Neural cell (in vitro differentiated cells): ENCODE measurements at regions not wholly inside any gene's neighbourhood (a gene's known extent, or its start where the extent isn't known, plus 50 kb on each side); places are given as distances from the start of the nearest gene placed in this dataset.

Experiments
- CTCF ChIP-seq: fragments of 450-650 bp; IDR thresholded peaks from 2 replicates; pipeline ENCODE4 v1.5.1; 2014; ENCODE audit warnings: antibody characterized with exemption, mild to moderate bottlenecking, moderate library complexity; ENCODE audit not compliant: poor library complexity, severe bottlenecking
- EP300 ChIP-seq: fragments of 450-650 bp; conservative IDR thresholded peaks from 2 replicates; pipeline ENCODE4 v1.6.1; 2014; ENCODE audit warnings: antibody characterized with exemption, mild to moderate bottlenecking, moderate library complexity; ENCODE audit not compliant: poor library complexity, severe bottlenecking
- EZH2 ChIP-seq: fragments of 200-600, 300-800 bp; shearing (Covaris generic), sonication (generic); IDR thresholded peaks from 2 replicates; pipeline ENCODE4 v1.6.1; 2014; ENCODE audit warnings: antibody characterized with exemption, low read length, borderline replicate concordance, mild to moderate bottlenecking; ENCODE audit not compliant: insufficient read depth, poor library complexity, severe bottlenecking
- MXI1 ChIP-seq: fragments of 450-650 bp; conservative IDR thresholded peaks from 2 replicates; pipeline ENCODE4 v1.6.1; 2014; ENCODE audit warnings: antibody characterized with exemption, mild to moderate bottlenecking; ENCODE audit not compliant: poor library complexity, severe bottlenecking
- POLR2AphosphoS5 ChIP-seq: IDR thresholded peaks from 2 replicates; pipeline ENCODE4 v1.6.1; 2012
- RAD21 ChIP-seq: fragments of 450-650 bp; conservative IDR thresholded peaks from 2 replicates; pipeline ENCODE4 v1.6.1; 2014; ENCODE audit warnings: antibody characterized with exemption, mild to moderate bottlenecking, moderate library complexity
- REST ChIP-seq: IDR thresholded peaks from 2 replicates; pipeline ENCODE4 v1.6.1; 2012; ENCODE audit warnings: borderline replicate concordance
- SMC3 ChIP-seq: fragments of 450-650 bp; conservative IDR thresholded peaks from 2 replicates; pipeline ENCODE4 v1.6.1; 2014; ENCODE audit warnings: antibody characterized with exemption, mild to moderate bottlenecking, moderate library complexity; ENCODE audit not compliant: poor library complexity
- TAF1 ChIP-seq: IDR thresholded peaks from 2 replicates; pipeline ENCODE4 v1.6.1; 2012; ENCODE audit warnings: low read depth

- no peak for TF ChIP-seq CTCF
- no peak for TF ChIP-seq SMC3
- TF ChIP-seq RAD21: no peak
- TF ChIP-seq EP300: no peak
- TF ChIP-seq EZH2: no peak
- no peak for TF ChIP-seq POLR2AphosphoS5
- TF ChIP-seq TAF1: no peak
- TF ChIP-seq REST: no peak
- TF ChIP-seq MXI1: no peak
These were observed 458.6 kb upstream of the KLF6 start for GRCh38 chr10:4243651-4244050.
